Muscle layer of duodenum (tissue), 2 donors: ENCODE measurements at regions not wholly inside any gene's neighbourhood (a gene's known extent, or its start where the extent isn't known, plus 50 kb on each side); places are given as distances from the start of the nearest gene placed in this dataset.

Experiments
- H3K27ac ChIP-seq: one replicate; pipeline ENCODE4 v1.7.0; 2013; ENCODE audit warnings: mild to moderate bottlenecking, low read length
- H3K27me3 ChIP-seq: one replicate; pipeline ENCODE4 v1.7.0; 2013; ENCODE audit warnings: low read depth, mild to moderate bottlenecking, control low read depth, low read length
- H3K36me3 ChIP-seq, 2 donors: one replicate each; pipeline ENCODE4 v1.7.0; 2013; ENCODE audit warnings: low read length in 2 of 2, control low read depth in 1 of 2, mild to moderate bottlenecking in 1 of 2; ENCODE audit not compliant: insufficient read depth in 2 of 2, control insufficient read depth in 1 of 2
- H3K4me1 ChIP-seq, 2 donors: one replicate each; pipeline ENCODE4 v1.7.0; 2013; ENCODE audit warnings: low read length in 2 of 2, mild to moderate bottlenecking in 2 of 2, control low read depth in 1 of 2, moderate library complexity in 1 of 2; ENCODE audit not compliant: insufficient read depth in 2 of 2, control insufficient read depth in 1 of 2
- H3K4me3 ChIP-seq, 2 donors: one replicate each; pipeline ENCODE4 v1.7.0; 2013; ENCODE audit warnings: low read length in 2 of 2, low read depth in 1 of 2, mild to moderate bottlenecking in 1 of 2
- H3K9me3 ChIP-seq, 2 donors: one replicate each; pipeline ENCODE4 v1.7.0; 2013; ENCODE audit warnings: low read length in 2 of 2, control low read depth in 1 of 2, mild to moderate bottlenecking in 1 of 2; ENCODE audit not compliant: control insufficient read depth in 1 of 2
- donor health status: healthy.

GRCh38 chr6:14537030-14537429 lies 419.5 kb downstream of the CD83 start:
- Histone ChIP-seq H3K4me3 (no peak overlapping the region), H3K36me3 (no peaks in the 10 kb centered on the region)

GRCh38 chr6:14540276-14540675 lies 422.7 kb downstream of the CD83 start:
- H3K36me3 ChIP-seq: no peaks in the 10 kb centered on the region
- no peaks in the 10 kb centered on the region for H3K4me1 ChIP-seq
- H3K4me3 ChIP-seq: no peak overlapping the region
- H3K27me3 ChIP-seq: no peaks in the 10 kb centered on the region
- no peak overlapping the region for H3K27ac ChIP-seq
- H3K9me3 ChIP-seq: no peaks in the 10 kb centered on the region

More at GRCh38 chr6:14537030-14537429, 419.5 kb downstream of the CD83 start:
- Histone ChIP-seq H3K4me1 (peaks cover 0 to 5% of the 10 kb centered on the region in 2 donors), H3K27me3 (no peaks in the 10 kb centered on the region), H3K9me3 (no peaks in the 10 kb centered on the region), H3K27ac (no peak overlapping the region)

- no peaks in the 10 kb centered on the region for H3K27me3 ChIP-seq
- no peaks in the 10 kb centered on the region for H3K36me3 ChIP-seq
- H3K4me3 ChIP-seq: no peak overlapping the region
- no peaks in the 10 kb centered on the region for H3K4me1 ChIP-seq
- H3K9me3 ChIP-seq: no peaks in the 10 kb centered on the region
- no peak overlapping the region for H3K27ac ChIP-seq
Observed at GRCh38 chr6:14540810-14541540, 423.4 kb downstream of the CD83 start.

- no peaks in the 10 kb centered on the region for H3K27me3 ChIP-seq
- no peaks in the 10 kb centered on the region for H3K36me3 ChIP-seq
- H3K4me1 ChIP-seq: no peaks in the 10 kb centered on the region
- H3K4me3 ChIP-seq: no peak overlapping the region
- H3K27ac ChIP-seq: no peak overlapping the region
- H3K9me3 ChIP-seq: no peaks in the 10 kb centered on the region
Observed at GRCh38 chr6:14542670-14543366, 425.2 kb downstream of the CD83 start.

GRCh38 chr6:14543971-14544585 lies 426.5 kb downstream of the CD83 start:
- no peaks in the 10 kb centered on the region for H3K4me1 ChIP-seq
- H3K9me3 ChIP-seq: no peaks in the 10 kb centered on the region
- H3K27me3 ChIP-seq: no peaks in the 10 kb centered on the region
- no peak overlapping the region for H3K27ac ChIP-seq
- no peak overlapping the region for H3K4me3 ChIP-seq
- no peaks in the 10 kb centered on the region for H3K36me3 ChIP-seq

GRCh38 chr6:14544666-14545065 lies 427.1 kb downstream of the CD83 start:
- no peaks in the 10 kb centered on the region for H3K9me3 ChIP-seq
- H3K36me3 ChIP-seq: no peaks in the 10 kb centered on the region
- no peaks in the 10 kb centered on the region for H3K4me1 ChIP-seq
- H3K27me3 ChIP-seq: no peaks in the 10 kb centered on the region
- no peak overlapping the region for H3K4me3 ChIP-seq
- no peak overlapping the region for H3K27ac ChIP-seq

GRCh38 chr6:14545496-14545895 lies 427.9 kb downstream of the CD83 start:
- Histone ChIP-seq H3K4me1 (no peaks in the 10 kb centered on the region), H3K9me3 (no peaks in the 10 kb centered on the region), H3K27me3 (no peaks in the 10 kb centered on the region), H3K27ac (no peak overlapping the region), H3K4me3 (no peak overlapping the region), H3K36me3 (no peaks in the 10 kb centered on the region)

- H3K9me3 ChIP-seq: no peaks in the 10 kb centered on the region
- H3K27me3 ChIP-seq: no peaks in the 10 kb centered on the region
- H3K4me1 ChIP-seq: peaks cover 0 to 2% of the 10 kb centered on the region in 2 donors
- H3K27ac ChIP-seq: no peak overlapping the region
- no peaks in the 10 kb centered on the region for H3K36me3 ChIP-seq
- no peak overlapping the region for H3K4me3 ChIP-seq
Observed at GRCh38 chr6:14546036-14546435, 428.5 kb downstream of the CD83 start.

GRCh38 chr6:14547284-14547998 lies 429.9 kb downstream of the CD83 start:
- Histone ChIP-seq H3K9me3 (no peaks in the 10 kb centered on the region), H3K27me3 (no peaks in the 10 kb centered on the region), H3K36me3 (no peaks in the 10 kb centered on the region), H3K4me1 (peaks cover 0 to 5% of the 10 kb centered on the region in 2 donors), H3K27ac (no peak overlapping the region), H3K4me3 (no peak overlapping the region)

- H3K27me3 ChIP-seq: no peaks in the 10 kb centered on the region
- no peaks in the 10 kb centered on the region for H3K9me3 ChIP-seq
- H3K27ac ChIP-seq: peak overlapping the region; percentile 28
- H3K4me1 ChIP-seq: peaks cover 0 to 5% of the 10 kb centered on the region in 2 donors
- H3K4me3 ChIP-seq: no peak overlapping the region
- H3K36me3 ChIP-seq: no peaks in the 10 kb centered on the region
Observed at GRCh38 chr6:14549304-14549770, 431.8 kb downstream of the CD83 start.

GRCh38 chr6:14549871-14550270 lies 432.3 kb downstream of the CD83 start:
- Histone ChIP-seq H3K27me3 (no peaks in the 10 kb centered on the region), H3K9me3 (no peaks in the 10 kb centered on the region), H3K27ac (peak overlapping the region; percentile 28), H3K36me3 (no peaks in the 10 kb centered on the region), H3K4me3 (no peak overlapping the region), H3K4me1 (peaks cover 0 to 5% of the 10 kb centered on the region in 2 donors)
